Hepatocyte (in vitro differentiated cells): ENCODE measurements at regions not wholly inside any gene's neighbourhood (a gene's known extent, or its start where the extent isn't known, plus 50 kb on each side); places are given as distances from the start of the nearest gene placed in this dataset.

Experiments used
- CTCF ChIP-seq: fragments of 200-600 bp; sonication (generic); IDR thresholded peaks from 2 replicates; pipeline ENCODE4 v1.5.1; 2016; ENCODE audit warnings: antibody characterized with exemption, mild to moderate bottlenecking; ENCODE audit not compliant: poor library complexity
- EZH2 ChIP-seq: fragments of 200-600 bp; sonication (generic); IDR thresholded peaks from 2 replicates; pipeline ENCODE4 v1.6.1; 2016; ENCODE audit warnings: antibody characterized with exemption, mild to moderate bottlenecking, borderline replicate concordance

GRCh38 chr1:79726911-79727310 lies 720.4 kb upstream of the ADGRL4 start:
- TF ChIP-seq CTCF (no peak), EZH2 (no peak)
